ENCODE measurements at regions not wholly inside any gene's neighbourhood (a gene's known extent, or its start where the extent isn't known, plus 50 kb on each side); places are given as distances from the start of the nearest gene placed in this dataset.
"Not testable (repeated sequence)": the region's sequence is repeated elsewhere in the genome, so short reads cannot be mapped to it uniquely, and the experiment has no call there.

DNA sequence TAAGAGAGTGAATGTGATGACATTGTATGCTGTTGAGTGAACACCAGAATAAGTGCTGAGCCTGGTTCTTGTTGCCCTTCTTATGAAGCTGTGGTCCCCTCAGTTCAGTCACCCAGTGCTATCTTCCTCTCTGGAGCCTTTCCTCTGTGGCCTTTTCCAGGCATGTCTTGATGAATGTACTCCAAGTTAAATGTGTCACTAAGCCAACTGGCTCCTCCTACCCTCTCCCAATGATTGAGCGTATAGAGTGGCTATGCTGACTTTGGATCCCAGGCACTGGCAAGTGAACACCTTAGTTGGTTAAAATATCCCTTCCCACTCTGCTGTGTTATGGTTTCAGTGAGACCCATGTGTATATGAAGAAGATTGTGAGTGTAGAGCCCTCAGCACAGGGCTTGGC is 134.1 kb upstream of the MAMLD1 start:
- Histone ChIP-seq H3K9me3 (ENCODE audit: control insufficient read depth, insufficient read depth, low read depth, low read length) (no peaks in the 10 kb centered on the region), H3K27ac (ENCODE audit: low read length) (no peak overlapping the region), H3K27me3 (ENCODE audit: control insufficient read depth, insufficient read depth, low read length) (no peaks in the 10 kb centered on the region; the same call in 1 of the 2 replicates), H3K4me3 (ENCODE audit: low read depth in 2 of 2, low read length in 2 of 2) (no peak overlapping the region), H3K4me1 (ENCODE audit: control insufficient read depth, insufficient read depth, low read length) (no peaks in the 10 kb centered on the region), H3K36me3 (ENCODE audit: control insufficient read depth, insufficient read depth, low read length) (no peaks in the 10 kb centered on the region)
- BruUV-seq (replicated peaks): no TSS peak
- TF ChIP-seq TCF7L2 (IDR thresholded peaks at IDR 0.05; ENCODE audit: low read depth, low read length) (no peak), SIN3A (IDR thresholded peaks at IDR 0.05; ENCODE audit: borderline replicate concordance, insufficient read depth, low read depth, low read length) (no peak)
- TF ChIP-seq, protein P1, sequence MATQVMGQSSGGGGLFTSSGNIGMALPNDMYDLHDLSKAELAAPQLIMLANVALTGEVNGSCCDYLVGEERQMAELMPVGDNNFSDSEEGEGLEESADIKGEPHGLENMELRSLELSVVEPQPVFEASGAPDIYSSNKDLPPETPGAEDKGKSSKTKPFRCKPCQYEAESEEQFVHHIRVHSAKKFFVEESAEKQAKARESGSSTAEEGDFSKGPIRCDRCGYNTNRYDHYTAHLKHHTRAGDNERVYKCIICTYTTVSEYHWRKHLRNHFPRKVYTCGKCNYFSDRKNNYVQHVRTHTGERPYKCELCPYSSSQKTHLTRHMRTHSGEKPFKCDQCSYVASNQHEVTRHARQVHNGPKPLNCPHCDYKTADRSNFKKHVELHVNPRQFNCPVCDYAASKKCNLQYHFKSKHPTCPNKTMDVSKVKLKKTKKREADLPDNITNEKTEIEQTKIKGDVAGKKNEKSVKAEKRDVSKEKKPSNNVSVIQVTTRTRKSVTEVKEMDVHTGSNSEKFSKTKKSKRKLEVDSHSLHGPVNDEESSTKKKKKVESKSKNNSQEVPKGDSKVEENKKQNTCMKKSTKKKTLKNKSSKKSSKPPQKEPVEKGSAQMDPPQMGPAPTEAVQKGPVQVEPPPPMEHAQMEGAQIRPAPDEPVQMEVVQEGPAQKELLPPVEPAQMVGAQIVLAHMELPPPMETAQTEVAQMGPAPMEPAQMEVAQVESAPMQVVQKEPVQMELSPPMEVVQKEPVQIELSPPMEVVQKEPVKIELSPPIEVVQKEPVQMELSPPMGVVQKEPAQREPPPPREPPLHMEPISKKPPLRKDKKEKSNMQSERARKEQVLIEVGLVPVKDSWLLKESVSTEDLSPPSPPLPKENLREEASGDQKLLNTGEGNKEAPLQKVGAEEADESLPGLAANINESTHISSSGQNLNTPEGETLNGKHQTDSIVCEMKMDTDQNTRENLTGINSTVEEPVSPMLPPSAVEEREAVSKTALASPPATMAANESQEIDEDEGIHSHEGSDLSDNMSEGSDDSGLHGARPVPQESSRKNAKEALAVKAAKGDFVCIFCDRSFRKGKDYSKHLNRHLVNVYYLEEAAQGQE (IDR thresholded peaks at IDR 0.05; ENCODE audit: insufficient read depth in 1 of 2, low read depth in 2 of 2, low read length in 1 of 2): no peak
- TF ChIP-seq, protein P2, sequence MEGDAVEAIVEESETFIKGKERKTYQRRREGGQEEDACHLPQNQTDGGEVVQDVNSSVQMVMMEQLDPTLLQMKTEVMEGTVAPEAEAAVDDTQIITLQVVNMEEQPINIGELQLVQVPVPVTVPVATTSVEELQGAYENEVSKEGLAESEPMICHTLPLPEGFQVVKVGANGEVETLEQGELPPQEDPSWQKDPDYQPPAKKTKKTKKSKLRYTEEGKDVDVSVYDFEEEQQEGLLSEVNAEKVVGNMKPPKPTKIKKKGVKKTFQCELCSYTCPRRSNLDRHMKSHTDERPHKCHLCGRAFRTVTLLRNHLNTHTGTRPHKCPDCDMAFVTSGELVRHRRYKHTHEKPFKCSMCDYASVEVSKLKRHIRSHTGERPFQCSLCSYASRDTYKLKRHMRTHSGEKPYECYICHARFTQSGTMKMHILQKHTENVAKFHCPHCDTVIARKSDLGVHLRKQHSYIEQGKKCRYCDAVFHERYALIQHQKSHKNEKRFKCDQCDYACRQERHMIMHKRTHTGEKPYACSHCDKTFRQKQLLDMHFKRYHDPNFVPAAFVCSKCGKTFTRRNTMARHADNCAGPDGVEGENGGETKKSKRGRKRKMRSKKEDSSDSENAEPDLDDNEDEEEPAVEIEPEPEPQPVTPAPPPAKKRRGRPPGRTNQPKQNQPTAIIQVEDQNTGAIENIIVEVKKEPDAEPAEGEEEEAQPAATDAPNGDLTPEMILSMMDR (IDR thresholded peaks at IDR 0.05): no peak
- ChIA-PET POLR2A (no interaction called here), CTCF (no interaction called here)
- intact Hi-C loops (cut with micrococcal nuclease; ENCODE audit: unreplicated experiment): no loop called here
- in situ Hi-C loops (cut with HindIII; ENCODE audit: low pct_unique_long_range_greater_than_20kb, low sequenced_read_pairs): no loop called here
- no peak for DNase-seq (ENCODE audit: low read depth, low spot score)
- no peak for ATAC-seq

DNA sequence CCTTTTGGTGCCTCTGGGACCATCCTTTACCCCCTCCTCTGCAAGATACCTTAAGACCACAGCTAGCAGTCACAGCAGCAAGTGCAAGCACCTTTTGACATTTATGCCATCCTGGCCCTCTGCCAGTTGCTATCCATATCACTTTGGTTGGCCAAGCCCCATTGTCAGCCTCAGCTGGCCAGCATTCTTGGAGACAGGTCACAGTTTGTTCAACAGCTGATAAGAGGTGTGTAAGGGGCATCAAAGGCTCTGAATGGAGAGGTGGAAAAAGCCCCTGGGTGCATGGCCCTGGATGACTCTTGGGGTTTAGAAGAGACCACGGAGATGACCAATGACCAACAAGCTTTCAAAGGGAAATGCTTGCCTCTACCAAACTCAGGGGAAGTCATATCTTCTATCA is 133.6 kb upstream of the MAMLD1 start:
- Histone ChIP-seq H3K27ac (ENCODE audit: low read length) (no peak overlapping the region), H3K27me3 (ENCODE audit: control insufficient read depth, insufficient read depth, low read length) (no peaks in the 10 kb centered on the region), H3K9me3 (ENCODE audit: control insufficient read depth, insufficient read depth, low read depth, low read length) (no peaks in the 10 kb centered on the region), H3K4me3 (ENCODE audit: low read depth in 2 of 2, low read length in 2 of 2) (no peak overlapping the region), H3K36me3 (ENCODE audit: control insufficient read depth, insufficient read depth, low read length) (no peaks in the 10 kb centered on the region), H3K4me1 (ENCODE audit: control insufficient read depth, insufficient read depth, low read length) (no peaks in the 10 kb centered on the region)
- CTCF ChIA-PET: no interaction called here
- TF ChIP-seq SIN3A (IDR thresholded peaks at IDR 0.05; ENCODE audit: borderline replicate concordance, insufficient read depth, low read depth, low read length) (no peak), TCF7L2 (IDR thresholded peaks at IDR 0.05; ENCODE audit: low read depth, low read length) (no peak), POLR2AphosphoS5 (IDR thresholded peaks at IDR 0.05; ENCODE audit: low read depth, low read length) (no peak)
- TF ChIP-seq, protein P2 (IDR thresholded peaks at IDR 0.05): no peak
- TF ChIP-seq, protein P1 (IDR thresholded peaks at IDR 0.05; ENCODE audit: insufficient read depth in 1 of 2, low read depth in 2 of 2, low read length in 1 of 2): no peak
- DNase-seq (ENCODE audit: low read depth, low spot score) (no peak), ATAC-seq (no peak)
- no TSS peak for BruUV-seq (replicated peaks)
- POLR2A ChIA-PET: no interaction called here
- intact Hi-C loops (cut with micrococcal nuclease; ENCODE audit: unreplicated experiment): no loop called here
- in situ Hi-C loops (cut with HindIII; ENCODE audit: low pct_unique_long_range_greater_than_20kb, low sequenced_read_pairs): no loop called here

DNA sequence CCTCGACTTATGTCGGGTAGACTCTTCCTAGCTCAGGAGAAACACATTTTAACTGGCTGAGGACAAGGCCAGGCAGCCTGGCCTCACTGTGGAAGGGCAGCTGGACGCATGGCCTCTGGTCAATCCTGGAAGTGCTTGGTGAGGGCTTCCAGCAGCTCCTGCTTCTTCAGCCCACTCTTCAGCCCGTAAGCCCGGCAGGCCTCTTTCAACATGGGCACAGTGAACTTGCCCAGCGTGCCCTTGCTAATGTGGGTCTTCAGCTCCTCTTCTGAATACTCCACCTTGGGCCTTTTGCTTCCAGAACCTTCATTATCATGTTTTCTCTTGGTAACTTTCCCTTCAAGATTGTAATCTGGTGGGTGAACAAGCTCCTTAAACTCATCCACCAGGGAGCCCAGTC is 132.2 kb upstream of the MAMLD1 start:
- DNase-seq (ENCODE audit: low read depth, low spot score); H3K27ac ChIP-seq (ENCODE audit: low read length); ATAC-seq; H3K27me3 ChIP-seq (ENCODE audit: control insufficient read depth, insufficient read depth, low read length); in situ Hi-C loops (cut with HindIII; ENCODE audit: low pct_unique_long_range_greater_than_20kb, low sequenced_read_pairs); H3K4me3 ChIP-seq (ENCODE audit: low read depth in 2 of 2, low read length in 2 of 2); H3K4me1 ChIP-seq (ENCODE audit: control insufficient read depth, insufficient read depth, low read length); CTCF ChIA-PET; H3K36me3 ChIP-seq (ENCODE audit: control insufficient read depth, insufficient read depth, low read length); BruUV-seq (replicated peaks); POLR2A ChIA-PET; intact Hi-C loops (cut with micrococcal nuclease; ENCODE audit: unreplicated experiment); H3K9me3 ChIP-seq (ENCODE audit: control insufficient read depth, insufficient read depth, low read depth, low read length): not testable (repeated sequence)

DNA sequence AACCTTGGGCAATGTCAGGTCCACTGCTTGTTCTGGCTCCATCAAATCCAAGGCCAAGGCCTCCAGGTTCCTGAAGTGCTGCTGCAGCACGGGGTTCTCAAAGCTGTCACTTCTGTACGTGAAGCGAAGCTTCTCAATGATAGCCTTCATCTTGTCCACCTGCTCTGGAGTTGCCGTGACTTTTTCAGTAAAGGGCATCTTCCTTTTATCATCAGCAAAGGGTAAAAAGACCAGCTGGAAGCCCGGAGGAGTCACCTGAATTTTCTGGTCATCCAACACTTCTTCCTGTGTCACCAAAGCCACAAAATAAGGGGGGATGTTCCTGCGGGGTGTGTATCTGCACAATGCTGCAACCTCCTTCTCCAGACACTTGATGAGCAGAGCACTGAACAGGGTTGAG is 131.7 kb upstream of the MAMLD1 start:
- DNase-seq (ENCODE audit: low read depth, low spot score); H3K9me3 ChIP-seq (ENCODE audit: control insufficient read depth, insufficient read depth, low read depth, low read length); H3K4me3 ChIP-seq (ENCODE audit: low read depth in 2 of 2, low read length in 2 of 2); BruUV-seq (replicated peaks); POLR2A ChIA-PET; H3K27ac ChIP-seq (ENCODE audit: low read length); H3K36me3 ChIP-seq (ENCODE audit: control insufficient read depth, insufficient read depth, low read length); CTCF ChIA-PET; in situ Hi-C loops (cut with HindIII; ENCODE audit: low pct_unique_long_range_greater_than_20kb, low sequenced_read_pairs); H3K27me3 ChIP-seq (ENCODE audit: control insufficient read depth, insufficient read depth, low read length); ATAC-seq; intact Hi-C loops (cut with micrococcal nuclease; ENCODE audit: unreplicated experiment); H3K4me1 ChIP-seq (ENCODE audit: control insufficient read depth, insufficient read depth, low read length): not testable (repeated sequence)

Measured in Panc1 (cell line).